Stomach smooth muscle (tissue), 2 donors: ENCODE measurements at regions not wholly inside any gene's neighbourhood (a gene's known extent, or its start where the extent isn't known, plus 50 kb on each side); places are given as distances from the start of the nearest gene placed in this dataset.

Source experiments
- H3K27ac ChIP-seq: one replicate; pipeline ENCODE4 v1.7.0; 2013; ENCODE audit warnings: mild to moderate bottlenecking, low read length, inconsistent platforms
- H3K27me3 ChIP-seq, 2 donors: one replicate each; pipeline ENCODE4 v1.7.0; 2013; ENCODE audit warnings: low read length in 2 of 2; ENCODE audit not compliant: insufficient read depth in 2 of 2, control insufficient read depth in 1 of 2
- H3K36me3 ChIP-seq, 2 donors: one replicate each; pipeline ENCODE4 v1.7.0; 2013; ENCODE audit warnings: low read length in 2 of 2; ENCODE audit not compliant: control insufficient read depth in 2 of 2, insufficient read depth in 2 of 2
- H3K4me1 ChIP-seq: one replicate; pipeline ENCODE4 v1.7.0; 2013; ENCODE audit warnings: low read length; ENCODE audit not compliant: control insufficient read depth, insufficient read depth
- H3K4me3 ChIP-seq, 2 donors: one replicate each; pipeline ENCODE4 v1.7.0; 2013; ENCODE audit warnings: low read length in 2 of 2
- H3K9ac ChIP-seq, 2 donors: one replicate each; pipeline ENCODE4 v1.7.0; 2013; ENCODE audit warnings: low read length in 2 of 2, mild to moderate bottlenecking in 1 of 2
- H3K9me3 ChIP-seq, 2 donors: one replicate each; pipeline ENCODE4 v1.7.0; 2013; ENCODE audit warnings: low read length in 2 of 2; ENCODE audit not compliant: control insufficient read depth in 2 of 2
- donor health status: healthy.
- donor health status: Pancreatic carcinoma.

- Histone ChIP-seq H3K27ac (no peak overlapping the region), H3K36me3 (no peaks in the 10 kb centered on the region), H3K4me3 (no peak overlapping the region), H3K27me3 (no peaks in the 10 kb centered on the region), H3K9ac (no peak overlapping the region), H3K9me3 (no peaks in the 10 kb centered on the region), H3K4me1 (no peaks in the 10 kb centered on the region)
Measured at GRCh38 chr6:51432481-51432880, 613.8 kb downstream of the TFAP2B start.

DNA sequence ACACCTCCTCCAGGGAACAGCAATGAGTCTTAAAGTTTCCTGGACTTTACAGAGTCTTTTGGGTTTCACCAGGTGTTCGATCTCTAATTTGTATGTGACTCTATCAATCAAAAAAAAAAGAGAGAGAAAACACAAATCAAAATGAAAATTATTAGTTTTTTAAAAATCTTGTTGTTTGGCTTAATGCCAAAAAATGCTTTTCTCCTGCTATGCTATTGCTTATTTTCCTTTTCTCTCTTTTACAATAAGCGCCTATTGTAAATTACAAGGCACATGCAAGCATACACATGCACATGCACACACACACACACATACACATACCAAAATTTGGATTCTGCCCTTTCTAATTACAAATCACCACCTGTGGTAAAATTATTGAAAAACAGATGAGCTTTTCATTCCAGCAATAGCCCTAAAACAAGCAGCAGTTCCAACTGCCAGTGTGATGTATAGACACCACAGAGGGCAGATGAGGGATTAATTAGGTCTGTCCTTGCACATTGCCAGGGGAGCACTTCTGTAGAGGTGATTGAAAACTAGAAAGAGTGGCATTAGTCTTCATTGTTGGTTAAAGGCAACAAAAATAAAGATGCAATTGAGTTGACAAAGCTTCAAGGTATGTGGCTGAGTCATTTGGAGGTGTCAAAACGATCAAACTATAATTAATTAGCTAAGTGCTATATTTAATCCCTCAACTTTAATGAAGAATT is 631.7 kb downstream of the TFAP2B start:
- H3K4me3 ChIP-seq: no peak overlapping the region
- H3K9ac ChIP-seq: no peak overlapping the region
- no peaks in the 10 kb centered on the region for H3K9me3 ChIP-seq
- no peaks in the 10 kb centered on the region for H3K27me3 ChIP-seq
- H3K4me1 ChIP-seq: no peaks in the 10 kb centered on the region
- H3K27ac ChIP-seq: no peak overlapping the region
- no peaks in the 10 kb centered on the region for H3K36me3 ChIP-seq

GRCh38 chr6:51450958-51451357 is 632.3 kb downstream of the TFAP2B start:
- Histone ChIP-seq H3K36me3 (no peaks in the 10 kb centered on the region), H3K27ac (no peak overlapping the region), H3K4me3 (no peak overlapping the region), H3K9ac (no peak overlapping the region), H3K27me3 (no peaks in the 10 kb centered on the region), H3K9me3 (no peaks in the 10 kb centered on the region), H3K4me1 (no peaks in the 10 kb centered on the region)

GRCh38 chr6:51456282-51456681 is 631.1 kb downstream of the PKHD1 start:
- Histone ChIP-seq H3K9ac (no peak overlapping the region), H3K27ac (no peak overlapping the region), H3K4me1 (no peaks in the 10 kb centered on the region), H3K27me3 (no peaks in the 10 kb centered on the region), H3K4me3 (no peak overlapping the region), H3K9me3 (no peaks in the 10 kb centered on the region), H3K36me3 (no peaks in the 10 kb centered on the region)

GRCh38 chr6:51459958-51460357 is 627.5 kb downstream of the PKHD1 start:
- H3K27me3 ChIP-seq: no peaks in the 10 kb centered on the region
- no peaks in the 10 kb centered on the region for H3K9me3 ChIP-seq
- no peak overlapping the region for H3K9ac ChIP-seq
- no peaks in the 10 kb centered on the region for H3K4me1 ChIP-seq
- H3K4me3 ChIP-seq: no peak overlapping the region
- H3K36me3 ChIP-seq: no peaks in the 10 kb centered on the region
- no peak overlapping the region for H3K27ac ChIP-seq

DNA sequence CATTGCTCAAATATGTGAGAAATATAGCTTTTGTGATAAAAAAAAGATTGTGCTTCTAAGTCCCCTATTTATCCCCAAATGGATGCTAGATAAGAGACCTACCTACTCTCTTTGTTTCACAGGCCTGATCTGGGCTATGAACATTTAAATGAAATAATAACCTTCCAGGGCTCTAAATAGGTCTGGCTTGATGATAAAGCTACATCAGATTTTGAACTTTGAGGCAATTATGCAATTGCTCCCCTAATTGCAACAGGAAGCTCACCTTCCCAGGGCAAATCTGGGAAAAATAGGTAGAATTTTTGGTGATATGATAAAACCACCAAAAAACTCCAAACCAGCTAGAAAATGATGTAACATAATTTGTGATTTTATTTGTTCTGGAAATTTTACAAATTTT is 624.5 kb downstream of the PKHD1 start:
- no peaks in the 10 kb centered on the region for H3K9me3 ChIP-seq

GRCh38 chr6:51463321-51463720 is 624.1 kb downstream of the PKHD1 start:
- Histone ChIP-seq H3K4me1 (no peaks in the 10 kb centered on the region), H3K27me3 (no peaks in the 10 kb centered on the region), H3K9me3 (no peaks in the 10 kb centered on the region), H3K36me3 (no peaks in the 10 kb centered on the region), H3K27ac (no peak overlapping the region), H3K9ac (no peak overlapping the region), H3K4me3 (no peak overlapping the region)

More for the DNA sequence above, 624.5 kb downstream of the PKHD1 start:
- H3K36me3 ChIP-seq: no peaks in the 10 kb centered on the region
- no peaks in the 10 kb centered on the region for H3K4me1 ChIP-seq
- H3K27ac ChIP-seq: no peak overlapping the region
- H3K27me3 ChIP-seq: no peaks in the 10 kb centered on the region
- no peak overlapping the region for H3K9ac ChIP-seq
- H3K4me3 ChIP-seq: no peak overlapping the region

GRCh38 chr6:51464956-51465355 is 622.5 kb downstream of the PKHD1 start:
- no peaks in the 10 kb centered on the region for H3K27me3 ChIP-seq
- H3K27ac ChIP-seq: no peak overlapping the region
- no peaks in the 10 kb centered on the region for H3K36me3 ChIP-seq
- no peaks in the 10 kb centered on the region for H3K9me3 ChIP-seq
- H3K9ac ChIP-seq: no peak overlapping the region
- H3K4me1 ChIP-seq: no peaks in the 10 kb centered on the region
- H3K4me3 ChIP-seq: no peak overlapping the region

DNA sequence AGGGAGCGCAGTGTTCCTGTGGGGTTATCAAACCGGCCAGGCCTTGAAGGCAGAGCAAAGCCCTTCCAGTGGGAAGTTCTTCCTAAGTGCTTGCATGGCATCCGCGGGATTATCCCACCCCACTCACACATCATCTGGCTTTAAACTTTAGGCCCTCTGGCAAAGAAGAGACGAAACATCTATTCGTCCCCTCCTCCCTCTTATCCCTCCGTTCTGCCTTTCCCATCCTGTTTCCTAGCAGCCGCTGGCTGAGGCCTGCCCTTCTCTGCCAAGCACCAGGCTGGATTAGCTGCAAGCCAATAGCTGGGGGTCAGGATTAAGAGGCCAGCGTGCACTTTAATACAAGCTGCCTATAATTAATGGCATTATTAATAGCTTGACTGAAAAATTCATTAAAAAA is 621.0 kb downstream of the PKHD1 start:
- no peak overlapping the region for H3K27ac ChIP-seq
- no peaks in the 10 kb centered on the region for H3K36me3 ChIP-seq
- no peaks in the 10 kb centered on the region for H3K4me1 ChIP-seq
- no peak overlapping the region for H3K9ac ChIP-seq
- H3K27me3 ChIP-seq: no peaks in the 10 kb centered on the region
- no peaks in the 10 kb centered on the region for H3K9me3 ChIP-seq
- no peak overlapping the region for H3K4me3 ChIP-seq

DNA sequence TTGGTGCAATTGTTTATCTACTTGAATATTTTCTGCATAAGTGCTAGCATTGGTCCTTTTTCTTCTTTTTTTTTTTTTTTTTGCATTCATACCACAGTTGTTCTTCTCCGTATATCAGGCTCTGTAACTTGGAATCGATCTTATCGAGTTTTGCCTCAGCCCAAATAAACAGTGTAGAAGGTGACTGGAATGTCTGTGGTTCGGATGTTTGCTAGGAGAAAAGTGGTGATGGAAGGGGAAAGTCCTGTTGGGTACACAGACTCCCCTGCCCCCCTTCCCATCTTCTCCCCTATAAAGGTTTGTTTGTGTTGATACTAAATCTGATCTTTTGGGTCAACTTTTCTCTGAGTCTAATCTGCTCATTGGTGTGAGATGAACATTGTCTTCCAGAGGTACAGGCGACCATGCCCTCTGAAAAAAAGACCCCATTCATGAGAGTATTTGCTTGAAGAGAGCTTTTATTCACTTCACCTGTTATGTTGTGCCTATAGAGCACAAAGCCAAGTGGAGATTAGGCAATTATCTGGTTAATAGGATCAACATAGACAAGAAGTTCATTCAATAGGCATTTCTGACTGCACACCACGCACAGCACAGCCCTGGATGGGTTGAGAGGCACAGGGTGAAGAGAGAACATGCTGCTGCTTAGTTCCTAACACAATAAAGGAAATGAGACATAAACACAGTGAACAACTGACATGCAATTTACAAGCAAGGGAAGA is 620.0 kb downstream of the PKHD1 start:
- H3K4me1 ChIP-seq: no peaks in the 10 kb centered on the region
- H3K9me3 ChIP-seq: no peaks in the 10 kb centered on the region
- H3K27ac ChIP-seq: no peak overlapping the region
- H3K27me3 ChIP-seq: no peaks in the 10 kb centered on the region
- H3K36me3 ChIP-seq: no peaks in the 10 kb centered on the region
- H3K9ac ChIP-seq: no peak overlapping the region
- no peak overlapping the region for H3K4me3 ChIP-seq

- Histone ChIP-seq H3K27me3 (no peaks in the 10 kb centered on the region), H3K4me1 (no peaks in the 10 kb centered on the region), H3K36me3 (no peaks in the 10 kb centered on the region), H3K4me3 (no peak overlapping the region), H3K9me3 (no peaks in the 10 kb centered on the region), H3K27ac (no peak overlapping the region), H3K9ac (no peak overlapping the region)
Measured at GRCh38 chr6:51468704-51469103, 618.7 kb downstream of the PKHD1 start.
